Pons (tissue), 1 donor: ENCODE measurements at regions not wholly inside any gene's neighbourhood (a gene's known extent, or its start where the extent isn't known, plus 50 kb on each side); places are given as distances from the start of the nearest gene placed in this dataset.

Experiments used
- DNase-seq: peaks from one replicate; pipeline ENCODE4 v3.0.0-alpha.2; 2016; ENCODE audit warnings: low spot score

DNA sequence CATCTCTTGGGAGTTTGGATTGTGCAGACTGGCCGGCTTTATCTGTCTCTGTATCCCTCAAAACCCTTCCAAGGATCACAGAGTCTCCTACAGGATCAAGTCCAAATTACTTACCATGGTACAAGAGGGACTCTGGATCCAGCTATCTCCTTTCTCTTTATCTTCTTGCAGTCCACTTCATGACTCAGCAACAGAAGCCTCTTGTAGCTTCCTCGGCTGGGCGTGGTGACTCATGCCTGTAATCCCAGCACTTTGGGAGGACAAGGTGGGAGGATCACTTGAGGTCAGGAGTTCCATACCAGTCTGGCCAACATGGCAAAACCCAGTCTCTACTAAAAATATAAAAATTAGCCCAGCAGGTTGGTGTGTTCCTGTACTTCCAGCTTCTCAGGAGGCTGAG, 189.7 kb downstream of the BCAT1 start:
- no peak for DNase-seq

DNA sequence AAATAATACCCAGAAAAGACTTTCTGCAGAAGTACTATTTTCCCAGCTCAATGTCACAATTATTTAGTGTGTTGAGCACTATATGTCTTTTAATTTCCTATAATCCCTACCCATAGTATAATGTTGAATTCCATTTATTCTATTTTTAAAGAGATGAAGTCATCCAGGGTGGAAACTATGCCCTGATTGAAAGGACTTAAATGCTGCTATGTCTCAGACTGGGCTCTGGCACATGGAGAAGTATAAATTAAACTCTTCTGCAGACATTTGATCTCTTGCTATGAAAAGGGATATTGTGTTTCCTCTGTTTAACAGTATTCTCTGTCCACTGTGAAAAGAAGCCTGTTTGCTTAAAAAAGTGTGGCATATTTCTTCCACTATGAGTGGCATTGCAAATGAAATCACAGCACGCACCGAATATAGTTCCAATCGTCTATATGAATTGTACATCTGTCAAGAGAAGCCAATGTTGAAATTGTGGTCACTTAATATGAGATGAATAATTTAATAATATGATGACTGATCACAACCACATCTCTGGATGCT, 192.3 kb downstream of the BCAT1 start:
- peak; percentile 37 for DNase-seq

DNA sequence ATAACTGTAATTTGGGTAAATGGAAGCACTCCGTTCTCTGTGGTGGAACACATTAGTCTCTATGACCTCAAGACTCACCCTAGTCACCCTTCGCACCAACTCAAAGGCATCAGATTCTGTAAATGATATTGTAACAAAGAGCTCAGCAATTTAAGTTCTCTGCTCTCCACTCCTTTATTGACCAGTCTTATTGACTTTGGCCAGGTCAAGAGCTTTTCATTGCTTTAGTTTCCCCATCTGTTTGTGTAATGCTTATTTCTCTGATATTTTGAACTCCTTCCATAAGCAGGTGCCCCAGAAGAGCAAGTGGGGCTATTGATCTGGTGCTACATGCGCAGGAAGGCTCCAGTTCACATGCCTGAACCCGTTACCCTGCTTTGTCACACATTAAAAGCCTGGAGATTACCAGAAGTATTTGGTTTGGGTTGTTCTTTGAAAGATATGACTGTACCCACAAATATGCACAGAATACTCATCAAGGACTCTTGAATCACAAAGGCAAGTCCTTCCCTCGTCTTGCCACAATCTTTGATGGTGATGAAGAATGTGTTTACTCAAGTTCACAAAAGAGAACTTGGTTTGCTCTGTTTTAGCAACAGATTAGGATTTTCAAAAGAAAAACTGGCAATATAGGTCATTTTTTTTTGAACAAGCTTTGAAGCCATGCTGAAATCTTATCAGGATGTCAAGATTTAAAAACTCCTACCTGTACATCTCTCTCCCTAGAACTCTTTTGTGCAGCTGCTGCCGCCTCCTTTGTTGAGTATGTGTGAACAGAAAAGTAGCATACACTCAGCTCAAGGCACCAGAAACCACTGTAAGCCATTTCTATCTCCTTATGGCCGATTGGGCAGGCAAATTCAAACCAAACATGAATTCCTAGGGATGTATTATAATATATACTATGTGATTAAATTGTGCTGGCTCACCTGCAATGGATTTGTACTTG, 193.9 kb downstream of the BCAT1 start:
- DNase-seq, result no peak

DNA sequence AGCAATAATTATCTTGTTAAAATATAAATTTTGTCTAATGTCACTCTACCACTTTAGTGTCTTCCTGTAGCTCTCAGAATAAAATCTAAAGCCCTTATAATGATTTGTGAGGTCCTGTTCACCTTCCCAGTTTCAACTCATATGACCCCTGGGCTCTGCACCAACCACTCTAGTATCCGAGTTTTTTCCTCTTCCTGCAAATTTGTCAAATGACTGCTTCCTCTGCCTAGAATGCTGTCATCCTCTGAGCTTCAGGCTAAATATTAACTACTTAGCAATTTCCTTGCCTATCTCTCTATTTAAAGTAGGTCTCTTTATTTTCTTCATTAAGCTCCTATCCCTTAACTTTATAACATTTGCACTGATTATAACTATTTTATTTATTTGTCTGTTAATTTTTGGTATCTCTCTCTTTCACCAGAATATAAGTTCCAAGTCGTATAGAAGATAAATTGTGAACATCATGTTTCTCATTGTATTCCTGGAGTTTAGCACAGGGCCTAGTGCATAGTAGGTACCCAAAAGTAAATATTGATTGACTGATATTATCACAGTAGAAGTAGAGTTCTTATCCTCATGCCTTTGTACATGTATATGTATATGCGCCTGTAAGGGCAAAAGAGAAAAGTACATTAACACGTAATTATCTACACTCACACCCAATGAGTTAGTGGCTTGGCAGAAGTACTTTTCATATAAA, 196.0 kb downstream of the BCAT1 start:
- no peak for DNase-seq

DNA sequence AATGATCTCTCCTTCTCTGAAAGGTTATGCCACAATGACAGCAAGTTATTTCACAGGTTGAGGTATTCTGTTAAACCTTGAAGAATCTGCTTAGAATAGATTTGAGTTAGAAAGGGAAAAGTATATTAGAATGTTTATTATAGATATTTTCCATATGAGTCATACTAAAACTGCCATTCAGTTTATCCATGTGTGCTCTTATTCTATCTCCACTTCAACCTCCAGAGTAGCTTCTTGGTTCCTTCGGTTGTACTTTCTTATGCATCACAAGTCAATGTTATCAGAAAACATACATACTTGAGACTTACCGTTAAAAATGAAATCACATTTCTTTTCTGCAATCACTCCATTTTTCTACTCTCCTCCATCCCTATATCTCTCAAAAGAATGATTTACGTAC, 197.7 kb downstream of the BCAT1 start:
- DNase-seq, result no peak

DNA sequence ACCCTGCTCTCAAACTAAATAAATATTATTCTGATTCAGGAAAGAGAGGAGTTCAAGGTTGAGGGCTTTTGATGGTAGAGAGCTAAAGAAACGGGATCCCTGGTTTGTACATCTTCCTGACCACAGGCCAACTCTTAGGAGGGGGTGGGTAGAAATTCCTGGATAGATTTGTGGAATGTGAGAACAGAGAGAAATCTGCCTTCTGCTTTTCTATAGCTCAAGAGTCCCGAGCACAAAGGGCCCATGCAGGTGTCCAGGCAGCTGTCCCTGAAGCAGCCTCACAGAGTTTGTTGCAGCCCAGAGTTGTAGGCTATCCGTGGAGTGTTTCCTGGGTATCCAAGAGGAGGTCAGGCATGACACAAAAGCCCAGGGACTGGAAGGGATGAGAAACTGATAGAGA, 198.6 kb downstream of the BCAT1 start:
- no peak for DNase-seq

DNA sequence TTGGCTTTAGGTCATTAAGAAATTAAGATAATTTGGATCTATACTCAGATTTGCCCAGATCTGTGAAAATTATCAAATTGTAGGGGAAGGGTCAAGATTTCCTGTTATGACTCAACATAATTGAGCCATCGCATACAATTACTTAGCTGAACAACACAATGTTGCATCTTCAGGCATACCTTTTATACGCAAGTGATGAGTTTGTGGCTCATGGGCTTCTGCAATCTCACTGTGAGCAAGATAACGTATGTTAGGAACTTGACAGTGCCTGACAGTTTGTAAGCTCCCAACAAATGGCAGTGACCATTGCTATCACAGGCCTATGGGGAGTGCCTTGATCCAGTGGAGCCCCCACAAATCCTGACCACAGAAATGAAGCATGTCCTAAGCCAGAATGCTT, 199.7 kb downstream of the BCAT1 start:
- no peak for DNase-seq

DNA sequence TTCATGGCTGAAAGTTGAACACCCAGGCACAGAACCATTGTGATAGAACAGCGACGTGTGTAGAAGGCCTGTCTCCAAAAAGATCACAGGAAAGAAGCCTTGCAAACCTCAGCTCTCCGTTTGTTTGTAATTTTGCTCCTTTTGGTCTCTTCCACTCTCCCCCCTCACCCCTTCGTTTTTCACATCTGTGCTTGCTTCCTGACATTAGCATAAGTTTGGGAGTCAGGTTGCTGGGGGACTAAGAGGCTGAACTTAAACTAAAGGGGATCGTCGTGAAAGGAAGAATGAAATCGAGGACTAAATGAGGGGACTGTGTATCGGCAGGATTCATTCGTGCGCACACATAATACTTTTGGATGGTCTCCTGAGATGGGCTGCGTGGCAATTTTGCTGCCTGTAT, 200.6 kb downstream of the BCAT1 start:
- DNase-seq, result no peak

DNA sequence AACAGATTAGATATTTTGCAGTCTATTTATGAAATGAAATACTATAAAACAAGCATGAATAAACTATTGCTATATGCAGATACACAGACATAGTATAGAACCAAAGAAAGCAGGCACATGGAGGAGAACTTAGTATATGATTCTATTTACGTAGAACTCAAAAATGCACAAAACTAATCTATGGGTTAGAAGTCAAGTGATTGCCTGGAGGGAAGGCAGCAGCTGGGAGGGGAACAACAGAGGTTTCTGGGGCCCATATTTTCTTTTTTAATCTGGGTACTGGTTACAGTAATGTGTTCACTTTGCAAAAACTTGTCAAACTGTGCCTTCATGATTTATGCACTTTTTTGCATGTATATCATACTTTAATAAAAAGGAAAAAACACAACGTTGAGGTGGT, 202.0 kb downstream of the BCAT1 start:
- DNase-seq, result no peak

DNA sequence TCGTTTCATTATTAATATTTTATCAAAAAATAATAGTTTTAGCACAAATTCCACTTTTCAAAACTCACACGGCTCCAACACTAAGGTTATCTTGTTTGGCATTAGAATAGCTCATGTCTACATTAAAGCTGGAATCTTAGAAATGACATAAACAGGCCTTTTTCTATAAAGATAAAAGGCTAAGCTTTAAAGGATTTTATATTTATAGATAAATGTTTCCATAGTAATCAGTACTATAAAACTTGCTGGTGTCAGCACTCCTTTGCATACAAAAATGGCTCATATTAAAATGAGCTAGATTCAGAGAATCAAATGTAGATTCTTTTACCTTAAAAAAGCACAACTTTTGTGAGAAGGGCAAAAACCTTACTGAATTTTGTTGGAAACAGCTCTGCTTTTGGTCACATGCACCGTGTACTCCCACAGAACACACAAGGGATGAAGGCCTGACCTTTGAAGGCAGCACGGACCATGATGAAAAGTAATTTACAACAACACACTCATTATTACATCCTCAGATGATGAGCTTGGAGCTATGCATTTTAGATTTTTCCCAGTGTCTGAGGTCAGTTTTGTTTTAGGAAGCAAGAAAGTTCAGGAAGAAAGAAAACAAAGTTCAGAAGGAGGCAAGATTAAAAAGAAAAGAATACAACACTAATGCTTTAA, 202.8 kb downstream of the BCAT1 start:
- no peak for DNase-seq

DNA sequence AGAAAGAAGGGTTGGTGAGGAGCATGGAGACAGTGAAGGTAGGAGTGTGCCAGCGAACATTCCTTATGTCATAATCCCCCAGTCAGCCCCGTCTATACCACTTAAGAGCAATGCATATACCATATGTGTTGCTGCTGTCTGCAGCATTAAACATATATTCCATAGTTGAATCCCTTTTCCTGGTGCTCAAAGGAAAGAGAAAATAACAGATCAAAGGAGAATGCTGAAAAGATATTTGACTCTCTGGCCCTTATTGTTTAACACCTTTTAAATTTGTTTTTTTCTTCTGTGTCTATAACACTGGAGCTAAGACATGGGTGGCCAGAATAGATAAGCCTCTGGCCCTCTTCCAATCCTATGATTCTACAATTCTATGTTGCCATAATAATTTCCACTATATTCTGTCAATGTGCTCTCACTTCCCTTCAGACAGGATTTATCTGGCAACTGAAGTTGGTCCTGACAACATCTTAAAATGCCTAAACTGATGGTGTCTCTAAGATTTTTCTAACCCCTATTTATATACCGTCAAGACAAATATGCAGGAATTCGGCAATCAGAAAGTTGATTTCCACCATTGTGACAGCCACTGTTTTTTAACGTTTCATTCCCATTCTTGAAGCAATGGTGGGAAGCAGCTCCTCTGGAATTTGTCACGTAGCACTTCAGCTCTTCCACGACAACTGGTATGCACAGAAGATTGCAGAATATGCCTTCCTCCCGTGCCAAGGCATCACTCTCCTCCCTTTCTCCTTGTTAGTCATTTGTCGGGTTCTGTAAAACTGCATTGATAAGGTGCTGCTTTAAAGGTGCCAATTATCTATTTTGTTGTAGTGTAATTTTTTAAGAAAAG, 204.7 kb downstream of the BCAT1 start:
- no peak for DNase-seq

DNA sequence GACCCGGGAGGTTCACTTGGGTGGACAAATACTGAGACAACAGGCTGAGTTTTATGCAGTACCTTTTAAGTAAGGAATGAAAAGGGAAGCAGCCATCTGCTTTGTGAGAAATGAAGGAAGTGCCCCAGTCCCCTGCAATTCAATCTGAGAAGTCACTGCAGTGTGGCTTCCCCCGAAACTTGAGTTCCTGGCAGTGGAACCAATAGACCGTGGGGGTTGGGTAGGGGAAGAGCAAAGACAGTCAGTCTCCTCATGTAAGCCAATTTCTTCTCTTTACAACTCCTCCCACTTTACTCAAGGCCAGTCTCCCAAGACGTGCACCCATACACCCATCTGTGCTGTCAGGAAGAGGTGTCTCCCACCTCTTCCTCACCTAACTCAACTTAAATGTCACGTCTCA, 206.5 kb downstream of the BCAT1 start:
- DNase-seq, result peak; percentile 80

DNA sequence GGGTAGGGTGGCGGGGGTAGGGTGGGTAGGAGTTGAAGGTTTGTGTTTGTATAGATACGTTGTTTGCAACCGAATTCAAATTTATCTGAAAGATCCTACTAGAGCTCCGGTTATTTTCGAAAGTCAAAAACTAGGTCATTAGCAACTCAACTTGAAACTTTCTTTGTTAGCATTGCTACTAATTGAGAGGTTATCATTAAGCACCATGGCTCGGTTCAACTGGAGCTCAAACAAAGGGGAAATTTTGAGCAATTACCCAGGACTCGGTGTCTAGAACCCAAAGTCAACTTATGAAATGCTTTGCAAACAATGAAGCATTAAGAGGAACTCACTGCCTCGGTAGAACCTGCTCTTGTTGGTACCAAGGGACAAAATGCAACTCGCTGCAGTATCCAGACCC, 207.7 kb downstream of the BCAT1 start:
- no peak for DNase-seq

DNA sequence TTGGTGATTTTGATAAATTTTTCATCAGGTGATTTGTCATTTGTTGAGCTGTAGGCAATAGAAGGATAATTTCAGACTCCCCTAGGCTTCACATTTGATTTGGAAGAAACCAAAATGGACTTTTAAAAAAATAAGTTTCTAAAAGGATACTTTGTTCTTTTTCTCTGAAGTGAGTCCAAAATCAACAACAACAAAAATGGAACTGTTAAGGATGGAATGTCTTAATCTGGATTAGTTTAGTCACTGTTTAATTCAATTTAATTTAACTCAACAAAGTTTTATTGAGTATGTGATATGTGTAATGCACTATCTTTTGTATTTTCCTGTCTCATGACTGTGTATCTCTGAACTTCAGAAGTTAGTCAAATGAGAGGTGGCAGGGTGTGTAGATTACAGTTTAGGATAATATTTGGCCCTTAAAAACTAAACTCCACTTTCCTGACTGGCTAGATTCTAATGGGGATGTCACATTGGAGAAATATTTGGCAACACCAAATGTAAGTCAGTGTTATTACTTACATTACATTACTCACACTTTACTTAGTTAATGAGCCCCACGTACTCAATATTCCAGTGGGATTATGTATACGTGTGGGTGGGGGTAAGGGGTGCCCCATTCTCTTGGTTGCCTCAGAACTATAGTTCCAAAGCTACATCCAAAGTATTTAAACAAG, 209.7 kb downstream of the BCAT1 start:
- DNase-seq, result no peak

DNA sequence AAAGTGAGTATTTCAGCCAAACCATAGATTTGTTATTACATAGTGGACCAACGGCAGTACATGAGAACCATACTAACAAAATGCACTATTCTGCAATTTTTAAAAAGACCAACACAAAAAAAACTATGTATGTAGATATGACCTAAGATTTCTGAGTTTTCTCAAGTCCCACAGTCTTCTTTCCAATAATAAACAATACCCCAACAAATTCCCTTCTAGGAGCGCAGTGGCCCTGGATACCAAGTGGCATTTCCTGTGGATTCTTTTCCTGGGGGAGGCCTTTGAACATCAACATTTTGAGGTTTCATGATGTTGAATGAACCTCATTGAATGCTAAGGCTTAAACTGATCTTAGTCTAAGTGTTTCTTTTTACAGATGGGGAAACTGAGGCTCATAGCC, 210.5 kb downstream of the BCAT1 start:
- no peak for DNase-seq

DNA sequence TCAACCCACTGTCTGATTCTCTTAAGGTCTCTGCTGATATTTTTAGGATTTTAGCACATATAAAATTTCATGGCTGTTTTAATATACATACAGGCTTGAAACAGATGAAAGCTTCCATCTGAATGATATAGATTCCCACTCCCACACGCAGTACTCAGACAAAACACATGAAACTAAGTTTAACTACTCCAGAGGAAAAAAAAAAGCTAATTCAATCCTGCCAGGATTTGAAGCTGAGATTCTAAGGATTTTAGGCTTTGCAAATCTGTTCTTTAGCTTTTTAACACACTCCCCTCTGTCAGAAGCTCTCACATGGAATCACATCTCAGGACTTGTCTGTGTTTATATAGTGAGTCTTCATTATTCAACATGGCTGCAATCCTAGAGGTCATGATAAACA, 217.3 kb downstream of the BCAT1 start:
- no peak for DNase-seq

DNA sequence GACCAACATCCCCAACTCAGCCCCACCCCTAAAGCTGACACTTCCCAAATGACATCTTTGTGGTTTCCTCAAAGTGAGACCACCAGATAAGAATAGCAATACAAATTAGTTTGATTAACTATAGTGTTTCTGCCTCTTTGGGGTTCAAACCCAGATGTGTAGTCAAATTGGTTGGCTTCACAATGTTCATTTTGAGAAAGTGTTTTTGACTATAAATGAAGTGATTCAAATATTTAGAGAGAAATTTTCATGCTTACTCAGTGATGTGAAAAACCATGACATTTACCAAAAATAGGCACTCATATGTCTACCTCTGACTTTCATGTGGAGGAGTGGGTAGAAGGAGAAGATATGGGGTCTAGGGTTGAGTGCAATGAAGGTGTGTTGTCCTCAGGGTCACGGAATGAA, 218.4 kb downstream of the BCAT1 start:
- DNase-seq, result no peak

DNA sequence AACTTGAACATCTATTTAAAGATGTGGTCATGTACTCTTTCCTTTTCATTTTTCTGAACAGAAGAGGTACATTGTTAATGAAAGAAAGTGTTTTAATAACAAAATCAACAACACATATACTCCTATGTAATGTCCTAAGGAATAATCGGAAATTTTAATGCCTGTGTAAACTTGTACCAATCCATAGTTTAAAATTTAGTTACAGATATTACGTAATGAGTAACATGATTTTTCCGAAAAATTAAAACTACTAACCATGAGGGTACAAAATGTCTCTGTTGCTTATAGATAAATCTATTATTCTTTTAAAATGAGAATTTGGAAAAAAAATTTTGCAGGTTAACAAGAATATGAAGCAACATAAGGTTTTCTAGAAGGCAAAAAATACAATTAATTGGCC, 220.1 kb downstream of the BCAT1 start:
- DNase-seq, result no peak

DNA sequence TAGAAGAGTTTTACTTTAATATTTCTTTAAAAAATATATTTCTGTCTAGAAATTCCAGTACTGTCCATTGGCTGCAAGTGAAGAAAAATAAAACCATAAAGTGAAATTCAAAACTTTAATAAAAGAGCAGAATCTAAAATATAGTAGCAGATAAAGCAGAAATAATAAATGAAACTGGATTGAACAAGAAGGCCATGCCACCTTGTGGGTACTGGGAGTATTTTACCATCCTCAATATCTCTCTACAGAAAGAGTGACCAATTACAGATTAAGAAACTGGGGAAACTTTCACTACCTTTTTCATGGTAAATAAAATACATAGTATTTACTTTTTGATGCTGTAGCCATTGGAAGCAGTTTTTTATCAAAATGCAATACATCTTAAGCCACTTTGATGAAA, 220.5 kb downstream of the BCAT1 start:
- peak; percentile 35 for DNase-seq

DNA sequence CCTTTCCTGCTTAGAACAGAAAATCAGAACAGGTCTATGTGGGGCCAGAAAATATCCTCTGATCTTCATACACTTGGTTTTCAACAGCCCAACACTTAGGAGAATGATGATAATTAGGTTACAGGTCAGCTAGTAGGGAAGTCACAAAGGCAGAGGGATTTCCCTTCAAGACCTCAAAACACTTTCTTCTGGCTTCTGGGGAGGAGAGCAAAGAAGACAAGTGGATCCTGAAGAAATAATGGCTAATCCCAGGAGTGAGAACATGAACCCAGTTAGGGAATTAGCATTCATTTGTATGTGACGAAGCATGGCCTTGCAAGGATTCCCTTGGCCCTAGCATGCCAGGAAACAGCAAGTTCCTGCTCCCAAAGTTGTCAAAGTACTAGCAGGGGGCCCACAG, 223.3 kb downstream of the BCAT1 start:
- no peak for DNase-seq

DNA sequence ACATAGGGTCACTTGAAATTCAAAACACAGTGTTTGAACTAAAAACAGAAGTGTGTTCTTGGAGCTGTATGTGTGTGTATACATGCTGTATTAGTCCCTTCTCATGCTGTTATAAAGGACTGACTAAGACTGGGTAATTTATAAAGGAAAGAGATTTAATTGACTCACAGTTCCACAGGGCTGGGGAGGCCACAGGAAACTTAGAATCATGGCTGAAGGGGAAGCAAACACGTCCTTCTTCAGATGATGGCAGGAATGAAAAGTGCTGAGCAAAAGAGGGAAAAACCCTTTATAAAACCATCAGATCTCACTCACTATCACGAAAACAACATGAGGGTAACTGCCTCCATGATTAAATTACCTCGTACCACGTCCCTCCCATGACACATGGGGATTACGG, 224.1 kb downstream of the BCAT1 start:
- no peak for DNase-seq
